H1 (cell line): ENCODE measurements at regions not wholly inside any gene's neighbourhood (a gene's known extent, or its start where the extent isn't known, plus 50 kb on each side); places are given as distances from the start of the nearest gene placed in this dataset.

Experiments used
- CEBPB ChIP-seq: IDR thresholded peaks from 2 replicates; pipeline ENCODE4 v1.6.1; 2012; ENCODE audit warnings: low read depth, low read length
- EP300 ChIP-seq, 2 experiments: IDR thresholded peaks; 1 replicate in 1 of 2; 2 replicates in 1 of 2; pipeline ENCODE4 v1.6.1; 2011 to 2012; ENCODE audit warnings: low read depth in 2 of 2, low read length in 2 of 2, mild to moderate bottlenecking in 2 of 2, borderline replicate concordance in 1 of 2, inconsistent platforms in 1 of 2, moderate library complexity in 1 of 2
- EZH2 ChIP-seq: fragments of 200-600 bp; sonication (generic); IDR thresholded peaks from 2 replicates; pipeline ENCODE4 v1.7.1; 2012; ENCODE audit warnings: low read depth, mild to moderate bottlenecking, moderate library complexity, low read length, inconsistent platforms; ENCODE audit not compliant: severe bottlenecking
- FOSL1 ChIP-seq: IDR thresholded peaks from 2 replicates; pipeline ENCODE4 v1.6.1; 2011; ENCODE audit warnings: mild to moderate bottlenecking, low read depth, low read length, moderate library complexity; ENCODE audit not compliant: insufficient read depth
- GTF2F1 ChIP-seq: IDR thresholded peaks from 2 replicates; pipeline ENCODE4 v1.6.1; 2012; ENCODE audit warnings: low read depth, low read length, improper control_type of control experiment, borderline replicate concordance
- HDAC2 ChIP-seq, 2 experiments: fragments of 300-600 bp in 1 of 2; sonication (generic) in 1 of 2; IDR thresholded peaks; 2 replicates each; pipeline ENCODE4 v1.6.1; 2011 to 2012; ENCODE audit warnings: low read depth in 2 of 2, low read length in 2 of 2, mild to moderate bottlenecking in 2 of 2, moderate library complexity in 2 of 2, borderline replicate concordance in 1 of 2, inconsistent platforms in 1 of 2
- JUND ChIP-seq: IDR thresholded peaks from 2 replicates; pipeline ENCODE4 v1.6.1; 2011; ENCODE audit warnings: mild to moderate bottlenecking, improper control_type of control experiment, low read length
- KDM1A ChIP-seq: fragments of 200-600, 300-600 bp; sonication (generic); IDR thresholded peaks from 2 replicates; pipeline ENCODE4 v1.7.1; 2016; ENCODE audit warnings: mild to moderate bottlenecking, low read length, borderline replicate concordance
- KDM5A ChIP-seq: fragments of 200-600 bp; IDR thresholded peaks from 2 replicates; pipeline ENCODE4 v1.7.1; 2012; ENCODE audit warnings: mild to moderate bottlenecking, low read length, inconsistent platforms, mixed read lengths
- POLR2A ChIP-seq, 2 experiments: IDR thresholded peaks; 1 replicate in 1 of 2; 2 replicates in 1 of 2; pipeline ENCODE4 v1.6.1; 2011; ENCODE audit warnings: low read depth in 2 of 2, low read length in 2 of 2, mild to moderate bottlenecking in 2 of 2; ENCODE audit errors: control extremely low read depth in 1 of 2
- RXRA ChIP-seq: IDR thresholded peaks from 2 replicates; pipeline ENCODE4 v1.6.1; 2011; ENCODE audit warnings: low read depth, mild to moderate bottlenecking, low read length, moderate library complexity; ENCODE audit not compliant: insufficient read depth
- SIN3A ChIP-seq, 2 experiments: IDR thresholded peaks in 1 of 2; conservative IDR thresholded peaks in 1 of 2; 2 replicates each; pipeline ENCODE4 v1.6.1; 2011 to 2012; ENCODE audit warnings: low read length in 2 of 2, improper control_type of control experiment in 1 of 2, low read depth in 1 of 2, mild to moderate bottlenecking in 1 of 2
- SP1 ChIP-seq: IDR thresholded peaks from 2 replicates; pipeline ENCODE4 v1.6.1; 2011; ENCODE audit warnings: low read depth, low read length
- SP2 ChIP-seq: IDR thresholded peaks from 2 replicates; pipeline ENCODE4 v1.6.1; 2012; ENCODE audit warnings: mild to moderate bottlenecking, low read length, inconsistent platforms
- TCF12 ChIP-seq: IDR thresholded peaks from 2 replicates; pipeline ENCODE4 v1.6.1; 2011; ENCODE audit warnings: low read depth, mild to moderate bottlenecking, low read length
- TF ChIP-seq, protein P1 (sequence below), 3 experiments: IDR thresholded peaks; 1 replicate in 2 of 3; 2 replicates in 1 of 3; pipeline versions ENCODE4 v1.5.1 to v1.6.1; 2011; ENCODE audit warnings: low read length in 3 of 3, mild to moderate bottlenecking in 3 of 3, inconsistent platforms in 2 of 3, low read depth in 1 of 3, moderate library complexity in 1 of 3; ENCODE audit not compliant: insufficient read depth in 1 of 3; ENCODE audit errors: control extremely low read depth in 1 of 3
- TF ChIP-seq, protein P2 (sequence below): IDR thresholded peaks from 2 replicates; pipeline ENCODE4 v1.6.1; 2011; ENCODE audit warnings: low read depth, mild to moderate bottlenecking, low read length; ENCODE audit not compliant: insufficient read depth
- TF ChIP-seq, protein P3 (sequence below): IDR thresholded peaks from 2 replicates; pipeline ENCODE4 v1.6.1; 2012; ENCODE audit warnings: low read length, inconsistent platforms

DNA sequence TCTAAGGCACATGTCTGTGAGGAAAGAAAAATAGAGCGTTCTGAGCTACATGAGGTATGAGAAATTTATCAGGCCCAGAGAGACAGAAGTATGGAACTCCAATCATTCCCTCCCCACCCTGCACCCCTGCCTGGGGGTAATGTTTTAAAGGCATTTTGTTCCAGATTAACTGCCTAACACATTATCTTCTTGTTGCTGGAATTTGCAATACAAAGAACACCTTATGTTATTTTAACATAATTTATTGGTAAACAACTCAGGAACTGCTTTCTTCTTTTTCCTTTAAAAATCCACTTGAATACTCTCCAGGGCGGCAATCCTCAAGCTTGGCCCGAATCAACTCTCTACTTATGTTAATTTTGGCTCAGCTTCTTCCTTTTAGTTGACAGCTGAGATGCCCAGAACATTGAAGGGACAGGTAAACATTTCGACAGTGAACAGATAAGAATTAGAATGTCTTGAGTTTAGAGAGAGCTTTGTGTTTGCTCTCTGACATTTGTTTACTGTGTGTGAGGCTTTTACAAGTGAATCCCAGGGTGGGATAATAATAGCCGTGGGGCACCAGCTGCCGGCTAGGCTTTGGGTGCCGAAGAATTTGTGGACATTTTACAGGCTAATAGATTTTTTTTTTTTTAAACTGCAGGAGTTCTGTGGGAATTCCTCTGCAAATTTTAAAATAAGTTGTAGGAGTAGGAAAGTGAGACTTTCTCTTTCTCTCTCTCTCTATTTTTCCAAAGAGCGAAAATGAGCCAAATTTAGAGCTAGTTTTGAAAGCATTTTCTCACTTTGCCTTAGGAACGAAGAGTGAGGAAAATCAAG, 96.4 kb upstream of the TAF11L2 start (continued):
- TF ChIP-seq, protein P1, sequence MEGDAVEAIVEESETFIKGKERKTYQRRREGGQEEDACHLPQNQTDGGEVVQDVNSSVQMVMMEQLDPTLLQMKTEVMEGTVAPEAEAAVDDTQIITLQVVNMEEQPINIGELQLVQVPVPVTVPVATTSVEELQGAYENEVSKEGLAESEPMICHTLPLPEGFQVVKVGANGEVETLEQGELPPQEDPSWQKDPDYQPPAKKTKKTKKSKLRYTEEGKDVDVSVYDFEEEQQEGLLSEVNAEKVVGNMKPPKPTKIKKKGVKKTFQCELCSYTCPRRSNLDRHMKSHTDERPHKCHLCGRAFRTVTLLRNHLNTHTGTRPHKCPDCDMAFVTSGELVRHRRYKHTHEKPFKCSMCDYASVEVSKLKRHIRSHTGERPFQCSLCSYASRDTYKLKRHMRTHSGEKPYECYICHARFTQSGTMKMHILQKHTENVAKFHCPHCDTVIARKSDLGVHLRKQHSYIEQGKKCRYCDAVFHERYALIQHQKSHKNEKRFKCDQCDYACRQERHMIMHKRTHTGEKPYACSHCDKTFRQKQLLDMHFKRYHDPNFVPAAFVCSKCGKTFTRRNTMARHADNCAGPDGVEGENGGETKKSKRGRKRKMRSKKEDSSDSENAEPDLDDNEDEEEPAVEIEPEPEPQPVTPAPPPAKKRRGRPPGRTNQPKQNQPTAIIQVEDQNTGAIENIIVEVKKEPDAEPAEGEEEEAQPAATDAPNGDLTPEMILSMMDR (IDR thresholded peaks at IDR 0.05; ENCODE audit: control extremely low read depth in 1 of 3, insufficient read depth in 1 of 3, low read depth in 1 of 3, low read length in 3 of 3) = no peak
- TF ChIP-seq KDM5A (no peak), KDM1A (no peak), RXRA (no peak), EP300 (IDR thresholded peaks at IDR 0.05; ENCODE audit: borderline replicate concordance in 1 of 2, low read depth in 2 of 2, low read length in 2 of 2) (0 out of 3 replicates have a peak, but pooled peaks of 1 of the 2 experiments have one; percentile 13), SP2 (no peak), EZH2 (no peak), TCF12 (no peak), SIN3A (conservative IDR thresholded peaks at IDR 0.05 in 1 of 2, IDR thresholded peaks at IDR 0.05 in 1 of 2; ENCODE audit: low read depth in 1 of 2, low read length in 2 of 2) (peak in 1 of 2 experiments; percentile 64; a peak in 2 of 4 replicates), HDAC2 (IDR thresholded peaks at IDR 0.05; ENCODE audit: borderline replicate concordance in 1 of 2, low read depth in 2 of 2, low read length in 2 of 2) (peak in 1 of 2 experiments; percentile 37; a peak in 1 of 4 replicates), POLR2A (IDR thresholded peaks at IDR 0.05; ENCODE audit: control extremely low read depth in 1 of 2, low read depth in 2 of 2, low read length in 2 of 2) (no peak), FOSL1 (no peak), CEBPB (no peak), GTF2F1 (no peak), JUND (no peak), SP1 (peak; percentile 25; the same call in 1 of the 2 replicates)
- TF ChIP-seq, protein P2, sequence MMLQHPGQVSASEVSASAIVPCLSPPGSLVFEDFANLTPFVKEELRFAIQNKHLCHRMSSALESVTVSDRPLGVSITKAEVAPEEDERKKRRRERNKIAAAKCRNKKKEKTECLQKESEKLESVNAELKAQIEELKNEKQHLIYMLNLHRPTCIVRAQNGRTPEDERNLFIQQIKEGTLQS = no peak
- TF ChIP-seq, protein P3, sequence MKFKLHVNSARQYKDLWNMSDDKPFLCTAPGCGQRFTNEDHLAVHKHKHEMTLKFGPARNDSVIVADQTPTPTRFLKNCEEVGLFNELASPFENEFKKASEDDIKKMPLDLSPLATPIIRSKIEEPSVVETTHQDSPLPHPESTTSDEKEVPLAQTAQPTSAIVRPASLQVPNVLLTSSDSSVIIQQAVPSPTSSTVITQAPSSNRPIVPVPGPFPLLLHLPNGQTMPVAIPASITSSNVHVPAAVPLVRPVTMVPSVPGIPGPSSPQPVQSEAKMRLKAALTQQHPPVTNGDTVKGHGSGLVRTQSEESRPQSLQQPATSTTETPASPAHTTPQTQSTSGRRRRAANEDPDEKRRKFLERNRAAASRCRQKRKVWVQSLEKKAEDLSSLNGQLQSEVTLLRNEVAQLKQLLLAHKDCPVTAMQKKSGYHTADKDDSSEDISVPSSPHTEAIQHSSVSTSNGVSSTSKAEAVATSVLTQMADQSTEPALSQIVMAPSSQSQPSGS = no peak
